ENCODE measurements at regions not wholly inside any gene's neighbourhood (a gene's known extent, or its start where the extent isn't known, plus 50 kb on each side); places are given as distances from the start of the nearest gene placed in this dataset.

DNA sequence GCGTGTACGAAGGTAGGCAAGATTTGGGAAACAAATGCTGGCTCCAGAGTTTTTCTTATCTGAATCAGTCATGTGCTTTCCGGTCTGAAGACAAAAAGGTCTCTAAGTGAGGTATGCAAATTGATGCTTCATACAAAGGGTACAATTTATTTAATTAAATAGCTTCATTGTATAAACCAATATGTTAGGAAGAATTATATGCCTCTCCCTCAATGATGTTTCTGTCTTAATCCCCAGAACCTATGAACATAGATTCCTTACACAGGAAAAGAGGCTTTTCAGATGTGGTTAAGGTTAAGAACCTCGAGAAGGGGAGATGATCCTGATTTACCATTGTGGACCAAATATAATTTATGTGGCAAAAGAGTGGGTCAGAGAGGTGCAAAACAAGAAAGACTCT is 543.5 kb upstream of the PCDH10 start:
- H3K27ac ChIP-seq (replicated peaks), result no peak overlapping the region
- no peak for TF ChIP-seq SPI1 (IDR thresholded peaks at IDR 0.05; ENCODE audit: borderline replicate concordance, low read depth)
- TF ChIP-seq POLR2AphosphoS5 (IDR thresholded peaks at IDR 0.05; ENCODE audit: low read depth), result no peak
- TF ChIP-seq REST (IDR thresholded peaks at IDR 0.05; ENCODE audit: insufficient replicate concordance, low read depth), result no peak
- TF ChIP-seq, protein P1, sequence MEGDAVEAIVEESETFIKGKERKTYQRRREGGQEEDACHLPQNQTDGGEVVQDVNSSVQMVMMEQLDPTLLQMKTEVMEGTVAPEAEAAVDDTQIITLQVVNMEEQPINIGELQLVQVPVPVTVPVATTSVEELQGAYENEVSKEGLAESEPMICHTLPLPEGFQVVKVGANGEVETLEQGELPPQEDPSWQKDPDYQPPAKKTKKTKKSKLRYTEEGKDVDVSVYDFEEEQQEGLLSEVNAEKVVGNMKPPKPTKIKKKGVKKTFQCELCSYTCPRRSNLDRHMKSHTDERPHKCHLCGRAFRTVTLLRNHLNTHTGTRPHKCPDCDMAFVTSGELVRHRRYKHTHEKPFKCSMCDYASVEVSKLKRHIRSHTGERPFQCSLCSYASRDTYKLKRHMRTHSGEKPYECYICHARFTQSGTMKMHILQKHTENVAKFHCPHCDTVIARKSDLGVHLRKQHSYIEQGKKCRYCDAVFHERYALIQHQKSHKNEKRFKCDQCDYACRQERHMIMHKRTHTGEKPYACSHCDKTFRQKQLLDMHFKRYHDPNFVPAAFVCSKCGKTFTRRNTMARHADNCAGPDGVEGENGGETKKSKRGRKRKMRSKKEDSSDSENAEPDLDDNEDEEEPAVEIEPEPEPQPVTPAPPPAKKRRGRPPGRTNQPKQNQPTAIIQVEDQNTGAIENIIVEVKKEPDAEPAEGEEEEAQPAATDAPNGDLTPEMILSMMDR (IDR thresholded peaks at IDR 0.05; ENCODE audit: insufficient read depth, low read length), result no peak
- no peak for TF ChIP-seq GABPA (IDR thresholded peaks at IDR 0.05; ENCODE audit: low read depth)
- no peaks in the 10 kb centered on the region for H3K27me3 ChIP-seq (ENCODE audit: insufficient read depth, poor library complexity, severe bottlenecking)
- no peak for DNase-seq (ENCODE audit: low read depth in 1 of 2, low spot score in 1 of 2)
- no peak overlapping the region for H3K4me3 ChIP-seq (replicated peaks; ENCODE audit: insufficient read depth, low read length)

GRCh38 chr4:132614682-132615081 is 534.4 kb upstream of the PCDH10 start:
- H3K27me3 ChIP-seq (ENCODE audit: insufficient read depth, poor library complexity, severe bottlenecking), result no peaks in the 10 kb centered on the region
- TF ChIP-seq POLR2AphosphoS5 (IDR thresholded peaks at IDR 0.05; ENCODE audit: low read depth) (no peak), SPI1 (IDR thresholded peaks at IDR 0.05; ENCODE audit: borderline replicate concordance, low read depth) (no peak), REST (IDR thresholded peaks at IDR 0.05; ENCODE audit: insufficient replicate concordance, low read depth) (no peak), GABPA (IDR thresholded peaks at IDR 0.05; ENCODE audit: low read depth) (no peak)
- TF ChIP-seq, protein P1 (IDR thresholded peaks at IDR 0.05; ENCODE audit: insufficient read depth, low read length), result no peak
- DNase-seq (ENCODE audit: low read depth in 1 of 2, low spot score in 1 of 2), result no peak
- no peak overlapping the region for H3K27ac ChIP-seq (replicated peaks)
- H3K4me3 ChIP-seq (replicated peaks; ENCODE audit: insufficient read depth, low read length), result no peak overlapping the region

- H3K27ac ChIP-seq (replicated peaks), result no peak overlapping the region
- no peak overlapping the region for H3K4me3 ChIP-seq (replicated peaks; ENCODE audit: insufficient read depth, low read length)
- DNase-seq (ENCODE audit: low read depth in 1 of 2, low spot score in 1 of 2), result no peak
- TF ChIP-seq REST (IDR thresholded peaks at IDR 0.05; ENCODE audit: insufficient replicate concordance, low read depth) (no peak), SPI1 (IDR thresholded peaks at IDR 0.05; ENCODE audit: borderline replicate concordance, low read depth) (no peak), GABPA (IDR thresholded peaks at IDR 0.05; ENCODE audit: low read depth) (no peak), POLR2AphosphoS5 (IDR thresholded peaks at IDR 0.05; ENCODE audit: low read depth) (no peak)
- TF ChIP-seq, protein P1 (IDR thresholded peaks at IDR 0.05; ENCODE audit: insufficient read depth, low read length), result no peak
- H3K27me3 ChIP-seq (ENCODE audit: insufficient read depth, poor library complexity, severe bottlenecking), result no peaks in the 10 kb centered on the region
These were observed 529.1 kb upstream of the PCDH10 start for GRCh38 chr4:132619968-132620367.
